OCI-LY1 (cell line): ENCODE measurements at regions not wholly inside any gene's neighbourhood (a gene's known extent, or its start where the extent isn't known, plus 50 kb on each side); places are given as distances from the start of the nearest gene placed in this dataset.

Experiments
- CTCF ChIP-seq: fragments of 200-600 bp; sonication (generic), shearing (Covaris generic); IDR thresholded peaks from 2 replicates; pipeline ENCODE4 v1.5.1; 2017; ENCODE audit warnings: mild to moderate bottlenecking, antibody characterized with exemption, low read length, moderate library complexity, mixed read lengths
- EZH2 ChIP-seq: fragments of 200-600 bp; sonication (generic), shearing (Covaris generic); IDR thresholded peaks from 2 replicates; pipeline ENCODE4 v1.8.0; 2017; ENCODE audit warnings: borderline replicate concordance, mixed run types, mild to moderate bottlenecking, antibody characterized with exemption, low read length, moderate library complexity, mixed read lengths

GRCh38 chr20:5470943-5471342, 139.9 kb downstream of the GPCPD1 start:
- TF ChIP-seq CTCF (no peak), EZH2 (no peak)
